ENCODE measurements at regions not wholly inside any gene's neighbourhood (a gene's known extent, or its start where the extent isn't known, plus 50 kb on each side); places are given as distances from the start of the nearest gene placed in this dataset.
A peak's percentile ranks its signal among the peaks of the same experiment; 100 is the strongest.

- no peaks in the 10 kb centered on the region for H3K27me3 ChIP-seq (ENCODE audit: insufficient read depth, poor library complexity, severe bottlenecking)
- H3K4me3 ChIP-seq (ENCODE audit: severe bottlenecking), result no peak overlapping the region
- H3K36me3 ChIP-seq (ENCODE audit: low read depth), result no peaks in the 10 kb centered on the region
- H3K4me1 ChIP-seq (ENCODE audit: insufficient read depth, poor library complexity, severe bottlenecking), result no peaks in the 10 kb centered on the region
- TF ChIP-seq CTCF (IDR thresholded peaks at IDR 0.05; ENCODE audit: poor library complexity, severe bottlenecking), result no peak
- ATAC-seq (ENCODE audit: low read depth), result no peak
- H3K27ac ChIP-seq (ENCODE audit: poor library complexity, severe bottlenecking), result no peak overlapping the region
- no peaks in the 10 kb centered on the region for H3K9me3 ChIP-seq (ENCODE audit: severe bottlenecking)
- no peak for DNase-seq (ENCODE audit: low spot score)
Measured at GRCh38 chr12:80038062-80038560, 61.2 kb upstream of the OTOGL start.

GRCh38 chr12:80033448-80033847, 65.9 kb upstream of the OTOGL start:
- H3K36me3 ChIP-seq (ENCODE audit: low read depth), result no peaks in the 10 kb centered on the region
- no peak for TF ChIP-seq CTCF (IDR thresholded peaks at IDR 0.05; ENCODE audit: poor library complexity, severe bottlenecking)
- ATAC-seq (ENCODE audit: low read depth), result peak; percentile 81
- DNase-seq (ENCODE audit: low spot score), result no peak
- no peak overlapping the region for H3K27ac ChIP-seq (ENCODE audit: poor library complexity, severe bottlenecking)
- H3K4me3 ChIP-seq (ENCODE audit: severe bottlenecking), result no peak overlapping the region
- no peaks in the 10 kb centered on the region for H3K27me3 ChIP-seq (ENCODE audit: insufficient read depth, poor library complexity, severe bottlenecking)
- no peaks in the 10 kb centered on the region for H3K9me3 ChIP-seq (ENCODE audit: severe bottlenecking)
- no peaks in the 10 kb centered on the region for H3K4me1 ChIP-seq (ENCODE audit: insufficient read depth, poor library complexity, severe bottlenecking)

- TF ChIP-seq CTCF (IDR thresholded peaks at IDR 0.05; ENCODE audit: poor library complexity, severe bottlenecking), result no peak
- ATAC-seq (ENCODE audit: low read depth) (no peak), DNase-seq (ENCODE audit: low spot score) (no peak)
- no peaks in the 10 kb centered on the region for H3K4me1 ChIP-seq (ENCODE audit: insufficient read depth, poor library complexity, severe bottlenecking)
- no peaks in the 10 kb centered on the region for H3K36me3 ChIP-seq (ENCODE audit: low read depth)
- no peak overlapping the region for H3K27ac ChIP-seq (ENCODE audit: poor library complexity, severe bottlenecking)
- no peaks in the 10 kb centered on the region for H3K27me3 ChIP-seq (ENCODE audit: insufficient read depth, poor library complexity, severe bottlenecking)
- H3K9me3 ChIP-seq (ENCODE audit: severe bottlenecking), result no peaks in the 10 kb centered on the region
- no peak overlapping the region for H3K4me3 ChIP-seq (ENCODE audit: severe bottlenecking)
Measured at GRCh38 chr12:80032946-80033345, 66.4 kb upstream of the OTOGL start.

GRCh38 chr12:80031229-80031628, 68.1 kb upstream of the OTOGL start:
- H3K4me3 ChIP-seq (ENCODE audit: severe bottlenecking), result no peak overlapping the region
- H3K4me1 ChIP-seq (ENCODE audit: insufficient read depth, poor library complexity, severe bottlenecking), result no peaks in the 10 kb centered on the region
- H3K9me3 ChIP-seq (ENCODE audit: severe bottlenecking), result peaks cover under 1% of the 10 kb centered on the region
- TF ChIP-seq CTCF (IDR thresholded peaks at IDR 0.05; ENCODE audit: poor library complexity, severe bottlenecking), result no peak
- no peaks in the 10 kb centered on the region for H3K27me3 ChIP-seq (ENCODE audit: insufficient read depth, poor library complexity, severe bottlenecking)
- DNase-seq (ENCODE audit: low spot score) (no peak), ATAC-seq (ENCODE audit: low read depth) (no peak)
- H3K36me3 ChIP-seq (ENCODE audit: low read depth), result no peaks in the 10 kb centered on the region
- no peak overlapping the region for H3K27ac ChIP-seq (ENCODE audit: poor library complexity, severe bottlenecking)

- H3K27me3 ChIP-seq (ENCODE audit: insufficient read depth, poor library complexity, severe bottlenecking), result no peaks in the 10 kb centered on the region
- peaks cover 2% of the 10 kb centered on the region for H3K9me3 ChIP-seq (ENCODE audit: severe bottlenecking)
- no peaks in the 10 kb centered on the region for H3K36me3 ChIP-seq (ENCODE audit: low read depth)
- no peak for DNase-seq (ENCODE audit: low spot score)
- H3K27ac ChIP-seq (ENCODE audit: poor library complexity, severe bottlenecking), result no peak overlapping the region
- H3K4me1 ChIP-seq (ENCODE audit: insufficient read depth, poor library complexity, severe bottlenecking), result no peaks in the 10 kb centered on the region
- H3K4me3 ChIP-seq (ENCODE audit: severe bottlenecking), result no peak overlapping the region
- ATAC-seq (ENCODE audit: low read depth), result no peak
- TF ChIP-seq CTCF (IDR thresholded peaks at IDR 0.05; ENCODE audit: poor library complexity, severe bottlenecking), result no peak
Measured at GRCh38 chr12:80025638-80026037, 73.7 kb upstream of the OTOGL start.
